ENCODE measurements at regions not wholly inside any gene's neighbourhood (a gene's known extent, or its start where the extent isn't known, plus 50 kb on each side); places are given as distances from the start of the nearest gene placed in this dataset.

DNA sequence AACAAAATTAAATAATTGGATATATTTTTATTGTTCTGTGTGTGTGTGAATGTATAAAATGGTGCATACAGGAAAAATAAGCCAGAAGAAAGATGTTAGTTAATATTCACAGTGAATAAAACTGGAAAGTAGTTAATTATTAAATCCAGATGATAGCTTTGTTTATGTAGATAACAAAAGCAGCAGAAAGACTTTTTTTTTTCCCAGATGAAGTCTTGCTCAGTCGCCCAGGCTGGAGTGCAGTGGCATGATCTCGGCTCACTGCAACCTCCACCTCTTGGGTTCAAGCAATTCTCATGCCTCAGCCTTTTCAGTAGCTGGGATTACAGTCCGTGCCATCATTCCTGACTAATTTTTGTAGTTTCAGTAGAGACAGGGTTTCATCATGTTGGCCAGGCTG lies 140.1 kb downstream of the ZNF486 start:
- TF ChIP-seq, protein P1, sequence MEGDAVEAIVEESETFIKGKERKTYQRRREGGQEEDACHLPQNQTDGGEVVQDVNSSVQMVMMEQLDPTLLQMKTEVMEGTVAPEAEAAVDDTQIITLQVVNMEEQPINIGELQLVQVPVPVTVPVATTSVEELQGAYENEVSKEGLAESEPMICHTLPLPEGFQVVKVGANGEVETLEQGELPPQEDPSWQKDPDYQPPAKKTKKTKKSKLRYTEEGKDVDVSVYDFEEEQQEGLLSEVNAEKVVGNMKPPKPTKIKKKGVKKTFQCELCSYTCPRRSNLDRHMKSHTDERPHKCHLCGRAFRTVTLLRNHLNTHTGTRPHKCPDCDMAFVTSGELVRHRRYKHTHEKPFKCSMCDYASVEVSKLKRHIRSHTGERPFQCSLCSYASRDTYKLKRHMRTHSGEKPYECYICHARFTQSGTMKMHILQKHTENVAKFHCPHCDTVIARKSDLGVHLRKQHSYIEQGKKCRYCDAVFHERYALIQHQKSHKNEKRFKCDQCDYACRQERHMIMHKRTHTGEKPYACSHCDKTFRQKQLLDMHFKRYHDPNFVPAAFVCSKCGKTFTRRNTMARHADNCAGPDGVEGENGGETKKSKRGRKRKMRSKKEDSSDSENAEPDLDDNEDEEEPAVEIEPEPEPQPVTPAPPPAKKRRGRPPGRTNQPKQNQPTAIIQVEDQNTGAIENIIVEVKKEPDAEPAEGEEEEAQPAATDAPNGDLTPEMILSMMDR (IDR thresholded peaks at IDR 0.05): no peak
- no peak for TF ChIP-seq ZFX (IDR thresholded peaks at IDR 0.05; ENCODE audit: borderline replicate concordance)

All from 22Rv1 (cell line).